Left lung (tissue), 4 donors: ENCODE measurements at regions not wholly inside any gene's neighbourhood (a gene's known extent, or its start where the extent isn't known, plus 50 kb on each side); places are given as distances from the start of the nearest gene placed in this dataset.
A peak's percentile ranks its signal among the peaks of the same experiment; 100 is the strongest.

Experiments used
- ATAC-seq: fragments of 200-7000 bp; cut with Tn5 transposase; one replicate; pipeline ENCODE4 v1.9.1; 2020; ENCODE audit warnings: moderate library complexity
- DNase-seq, 4 donors: peaks; one replicate each; pipeline ENCODE4 v3.0.0-alpha.2; 2013 to 2020
- H3K27ac ChIP-seq, 2 donors: fragments of 200-600 bp; sonication (generic) in 1 of 2; one replicate each; pipeline versions ENCODE4 v1.5.0 to v1.8.0; 2020 to 2021
- H3K27me3 ChIP-seq, 2 donors: fragments of 200-600 bp; sonication (generic) in 1 of 2; one replicate each; pipeline versions ENCODE4 v1.5.0 to v1.8.0; 2020 to 2021
- H3K36me3 ChIP-seq, 2 donors: fragments of 200-600 bp; sonication (generic) in 1 of 2; one replicate each; pipeline versions ENCODE4 v1.5.0 to v1.8.0; 2020 to 2021
- H3K4me1 ChIP-seq, 2 donors: fragments of 200-600 bp; one replicate each; pipeline ENCODE4 v1.8.0; 2021
- H3K4me3 ChIP-seq, 2 donors: fragments of 200-600 bp; sonication (generic) in 1 of 2; one replicate each; pipeline versions ENCODE4 v1.5.0 to v1.8.0; 2020 to 2021; ENCODE audit warnings: mild to moderate bottlenecking in 1 of 2
- H3K9me3 ChIP-seq, 2 donors: fragments of 200-600 bp; sonication (generic) in 1 of 2; one replicate each; pipeline versions ENCODE4 v1.5.0 to v1.8.0; 2020 to 2021
- CTCF ChIP-seq, 2 donors: fragments of 200-600 bp; sonication (generic) in 1 of 2; IDR thresholded peaks; one replicate each; pipeline versions ENCODE4 v1.5.0 to v1.8.0; 2021; ENCODE audit warnings: antibody characterized with exemption in 2 of 2
- intact Hi-C, 2 donors: fragments of 100-400 bp; cut with DNase I; formaldehyde crosslinking; loops; one replicate each; pipeline versions ENCODE4 v1.11.2 to v1.14.2; 2022
- donor health status: DM: no; HTN: yes; CAD: no.
- donor health status: DM: no; HTN: no; CAD: no.

- Histone ChIP-seq H3K9me3 (no peaks in the 10 kb centered on the region), H3K4me3 (no peak overlapping the region), H3K27ac (no peak overlapping the region), H3K27me3 (no peaks in the 10 kb centered on the region), H3K4me1 (peaks cover 0 to 7% of the 10 kb centered on the region in 2 donors), H3K36me3 (no peaks in the 10 kb centered on the region)
- no peak for TF ChIP-seq CTCF (IDR thresholded peaks at IDR 0.05)
- intact Hi-C loops = no loop called here
- DNase-seq (no peak), ATAC-seq (peak; percentile 62)
Measured at GRCh38 chr1:81428998-81429397, 371.7 kb upstream of the ADGRL2 start.

DNA sequence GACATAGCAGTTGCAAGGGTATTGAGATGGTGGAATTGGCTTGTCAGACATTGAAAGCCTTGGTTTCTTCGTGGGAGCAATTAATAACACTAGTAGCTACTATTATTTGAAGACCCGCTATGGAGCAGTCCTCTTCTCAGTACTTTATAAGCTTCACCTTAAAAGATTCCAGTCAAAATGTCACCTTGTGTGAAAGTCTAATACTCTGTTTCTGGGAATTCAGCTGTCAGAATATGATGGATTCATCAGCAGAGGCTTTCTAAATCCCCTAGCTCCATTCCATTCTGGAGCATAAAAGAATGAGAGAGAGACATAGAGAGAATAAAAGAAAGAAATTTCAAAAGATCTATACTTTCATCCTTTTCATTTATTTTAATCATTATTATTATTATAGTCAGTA is 375.9 kb upstream of the ADGRL2 start:
- H3K4me3 ChIP-seq = no peak overlapping the region
- ATAC-seq = no peak
- H3K36me3 ChIP-seq = no peaks in the 10 kb centered on the region
- intact Hi-C loops = no loop called here
- H3K9me3 ChIP-seq = no peaks in the 10 kb centered on the region
- no peaks in the 10 kb centered on the region for H3K4me1 ChIP-seq
- no peak for TF ChIP-seq CTCF (IDR thresholded peaks at IDR 0.05)
- H3K27ac ChIP-seq = peak overlapping the region in 1 of 2 donors; percentile 0
- DNase-seq = no peak
- no peaks in the 10 kb centered on the region for H3K27me3 ChIP-seq

DNA sequence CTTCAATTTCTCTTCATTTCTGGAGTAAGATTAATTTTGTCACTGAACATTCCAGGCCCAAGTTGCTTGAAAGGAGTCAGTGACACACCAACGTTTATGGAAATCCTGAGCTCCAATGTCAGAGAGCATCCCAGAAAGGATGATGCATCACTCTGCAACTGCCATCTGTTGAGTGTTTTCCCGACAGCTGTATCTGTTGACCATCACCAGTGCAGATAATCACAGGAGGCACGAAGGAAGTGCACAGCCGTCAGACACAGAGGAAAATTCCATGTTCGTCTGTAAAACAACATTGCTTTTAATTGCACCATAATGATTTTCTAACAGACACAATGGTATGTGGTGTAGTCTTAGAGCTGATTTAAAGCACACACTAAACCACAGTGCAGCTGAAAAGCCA is 376.7 kb upstream of the ADGRL2 start:
- intact Hi-C loops = no loop called here
- DNase-seq (no peak), ATAC-seq (no peak)
- Histone ChIP-seq H3K27ac (peak overlapping the region in 1 of 2 donors; percentile 10), H3K36me3 (no peaks in the 10 kb centered on the region), H3K27me3 (no peaks in the 10 kb centered on the region), H3K9me3 (no peaks in the 10 kb centered on the region), H3K4me3 (no peak overlapping the region), H3K4me1 (no peaks in the 10 kb centered on the region)
- TF ChIP-seq CTCF (IDR thresholded peaks at IDR 0.05) = no peak

DNA sequence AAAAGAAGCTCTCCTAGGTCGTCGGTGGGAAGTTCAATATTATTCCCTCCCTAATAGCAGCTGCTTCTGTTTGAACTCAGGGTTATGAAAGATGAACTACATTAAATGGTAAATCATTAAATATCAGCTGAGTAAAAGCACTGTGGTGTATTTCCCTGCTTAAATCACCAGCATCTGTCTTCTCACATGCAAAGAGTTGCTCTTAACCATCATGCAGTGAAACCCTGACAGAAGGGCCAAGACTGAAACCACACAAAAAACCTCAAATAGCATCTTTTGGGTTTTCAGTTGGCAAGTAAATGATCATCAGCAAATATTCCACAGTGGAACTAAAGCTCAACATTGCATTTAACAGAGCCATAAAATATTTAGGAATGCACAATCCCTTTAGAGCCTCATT is 380.0 kb upstream of the ADGRL2 start:
- intact Hi-C loops = no loop called here
- DNase-seq = no peak
- H3K27me3 ChIP-seq = no peaks in the 10 kb centered on the region
- H3K4me3 ChIP-seq = no peak overlapping the region
- no peaks in the 10 kb centered on the region for H3K36me3 ChIP-seq
- no peaks in the 10 kb centered on the region for H3K4me1 ChIP-seq
- no peak for ATAC-seq
- no peaks in the 10 kb centered on the region for H3K9me3 ChIP-seq
- TF ChIP-seq CTCF (IDR thresholded peaks at IDR 0.05) = no peak
- H3K27ac ChIP-seq = no peak overlapping the region

DNA sequence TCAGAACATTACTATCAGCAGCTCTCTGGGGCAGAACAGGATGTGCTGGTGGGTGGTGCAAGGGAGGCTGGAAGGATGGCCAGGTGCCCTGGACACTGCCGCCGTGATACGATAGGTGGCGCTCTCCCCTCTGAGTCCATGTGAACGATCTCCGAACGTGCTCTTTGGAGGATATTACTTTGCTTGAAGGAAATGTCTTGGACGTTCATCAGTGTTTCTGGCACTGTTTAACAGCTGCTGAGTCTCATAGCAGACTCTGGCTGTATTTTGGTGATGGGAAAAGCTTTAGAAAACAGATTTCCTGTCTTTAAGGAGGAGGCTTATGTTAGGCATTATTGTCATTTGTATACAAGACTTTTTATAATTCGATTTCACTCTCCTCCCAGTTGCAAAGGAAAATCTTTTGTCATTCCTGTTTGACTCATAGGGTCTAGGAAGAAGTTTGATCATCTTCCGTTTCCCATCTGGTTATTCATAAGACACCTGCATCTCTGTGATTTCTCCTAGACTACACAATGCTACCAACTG is 386.2 kb upstream of the ADGRL2 start:
- peak; percentile 66 to 80 for TF ChIP-seq CTCF (IDR thresholded peaks at IDR 0.05)
- peak overlapping the region in 1 of 2 donors; percentile 3 for H3K27ac ChIP-seq

More for the DNA sequence above, 386.2 kb upstream of the ADGRL2 start:
- Histone ChIP-seq H3K9me3 (no peaks in the 10 kb centered on the region), H3K4me1 (no peaks in the 10 kb centered on the region), H3K4me3 (no peak overlapping the region), H3K36me3 (no peaks in the 10 kb centered on the region), H3K27me3 (no peaks in the 10 kb centered on the region)
- intact Hi-C loops = no loop called here
- DNase-seq (peak; percentile 44 to 85 (median 75)), ATAC-seq (peak; percentile 95)
